ENCODE measurements at regions not wholly inside any gene's neighbourhood (a gene's known extent, or its start where the extent isn't known, plus 50 kb on each side); places are given as distances from the start of the nearest gene placed in this dataset.

- Histone ChIP-seq H3K4me3 (ENCODE audit: insufficient read depth, low read depth, low read length) (no peak overlapping the region), H3K27me3 (ENCODE audit: insufficient read depth, low read length) (no peaks in the 10 kb centered on the region), H2AFZ (ENCODE audit: low read depth, low read length) (peak overlapping the region; percentile 24), H3K36me3 (ENCODE audit: insufficient read depth, low read length) (no peaks in the 10 kb centered on the region), H3K4me1 (ENCODE audit: insufficient read depth, low read length) (peaks cover 31% of the 10 kb centered on the region), H3K79me2 (ENCODE audit: insufficient read depth, low read length) (no peaks in the 10 kb centered on the region), H3K9ac (ENCODE audit: low read length) (no peak overlapping the region), H3K27ac (ENCODE audit: low read depth, low read length) (peak overlapping the region; percentile 40), H4K20me1 (ENCODE audit: insufficient read depth, low read length) (no peaks in the 10 kb centered on the region), H3K9me3 (ENCODE audit: insufficient read depth, low read depth, low read length) (no peaks in the 10 kb centered on the region), H3K4me2 (ENCODE audit: low read length) (peak overlapping the region; percentile 45)
- Mint-ChIP-seq H3K4me3 (ENCODE audit: unreplicated experiment) (no peak overlapping the region), H3K27ac (ENCODE audit: unreplicated experiment) (peak overlapping the region; percentile 42), H3K27me3 (ENCODE audit: low read depth, unreplicated experiment) (no peaks in the 10 kb centered on the region), H3K9me3 (ENCODE audit: unreplicated experiment) (peaks cover 7% of the 10 kb centered on the region), H3K36me3 (ENCODE audit: low read depth, unreplicated experiment) (no peaks in the 10 kb centered on the region), H3K4me1 (ENCODE audit: low read depth, unreplicated experiment) (peaks cover 27% of the 10 kb centered on the region)
- DNase-seq (ENCODE audit: low read depth) (peak; percentile 64), FAIRE-seq (no peak)
- no peak for TF ChIP-seq CTCF (IDR thresholded peaks at IDR 0.05; ENCODE audit: insufficient read depth, low read depth, low read length)
- TF ChIP-seq EZH2 (IDR thresholded peaks at IDR 0.05; ENCODE audit: insufficient read depth, low read length): no peak
Observed at GRCh38 chr6:14673201-14673600, 555.6 kb downstream of the CD83 start.

- H3K9ac ChIP-seq (ENCODE audit: low read length): no peak overlapping the region
- H3K27ac ChIP-seq (ENCODE audit: low read depth, low read length): no peak overlapping the region
- H3K9me3 Mint-ChIP-seq (ENCODE audit: unreplicated experiment): peaks cover 7% of the 10 kb centered on the region
- no peaks in the 10 kb centered on the region for H3K36me3 ChIP-seq (ENCODE audit: insufficient read depth, low read length)
- peaks cover 31% of the 10 kb centered on the region for H3K4me1 ChIP-seq (ENCODE audit: insufficient read depth, low read length)
- no peak for DNase-seq (ENCODE audit: low read depth)
- no peaks in the 10 kb centered on the region for H3K36me3 Mint-ChIP-seq (ENCODE audit: low read depth, unreplicated experiment)
- H3K4me2 ChIP-seq (ENCODE audit: low read length): no peak overlapping the region
- no peaks in the 10 kb centered on the region for H3K79me2 ChIP-seq (ENCODE audit: insufficient read depth, low read length)
- no peaks in the 10 kb centered on the region for H3K27me3 Mint-ChIP-seq (ENCODE audit: low read depth, unreplicated experiment)
- no peak for TF ChIP-seq CTCF (IDR thresholded peaks at IDR 0.05; ENCODE audit: insufficient read depth, low read depth, low read length)
- no peak for TF ChIP-seq EZH2 (IDR thresholded peaks at IDR 0.05; ENCODE audit: insufficient read depth, low read length)
- no peak overlapping the region for H3K4me3 Mint-ChIP-seq (ENCODE audit: unreplicated experiment)
- FAIRE-seq: no peak
- no peak overlapping the region for H2AFZ ChIP-seq (ENCODE audit: low read depth, low read length)
- no peak overlapping the region for H3K4me3 ChIP-seq (ENCODE audit: insufficient read depth, low read depth, low read length)
- no peak overlapping the region for H3K27ac Mint-ChIP-seq (ENCODE audit: unreplicated experiment)
- H3K4me1 Mint-ChIP-seq (ENCODE audit: low read depth, unreplicated experiment): peaks cover 27% of the 10 kb centered on the region
- no peaks in the 10 kb centered on the region for H3K9me3 ChIP-seq (ENCODE audit: insufficient read depth, low read depth, low read length)
- H4K20me1 ChIP-seq (ENCODE audit: insufficient read depth, low read length): no peaks in the 10 kb centered on the region
- H3K27me3 ChIP-seq (ENCODE audit: insufficient read depth, low read length): no peaks in the 10 kb centered on the region
Observed at GRCh38 chr6:14674458-14674857, 556.9 kb downstream of the CD83 start.

- H3K4me1 Mint-ChIP-seq (ENCODE audit: low read depth, unreplicated experiment): peaks cover 27% of the 10 kb centered on the region
- H3K36me3 Mint-ChIP-seq (ENCODE audit: low read depth, unreplicated experiment): no peaks in the 10 kb centered on the region
- no peak overlapping the region for H3K4me3 Mint-ChIP-seq (ENCODE audit: unreplicated experiment)
- Histone ChIP-seq H3K9ac (ENCODE audit: low read length) (no peak overlapping the region), H2AFZ (ENCODE audit: low read depth, low read length) (no peak overlapping the region), H3K79me2 (ENCODE audit: insufficient read depth, low read length) (no peaks in the 10 kb centered on the region), H3K36me3 (ENCODE audit: insufficient read depth, low read length) (no peaks in the 10 kb centered on the region), H3K27ac (ENCODE audit: low read depth, low read length) (no peak overlapping the region), H3K4me2 (ENCODE audit: low read length) (no peak overlapping the region), H3K4me1 (ENCODE audit: insufficient read depth, low read length) (peaks cover 31% of the 10 kb centered on the region), H3K9me3 (ENCODE audit: insufficient read depth, low read depth, low read length) (no peaks in the 10 kb centered on the region), H3K27me3 (ENCODE audit: insufficient read depth, low read length) (no peaks in the 10 kb centered on the region), H3K4me3 (ENCODE audit: insufficient read depth, low read depth, low read length) (no peak overlapping the region), H4K20me1 (ENCODE audit: insufficient read depth, low read length) (no peaks in the 10 kb centered on the region)
- FAIRE-seq: no peak
- no peak for TF ChIP-seq CTCF (IDR thresholded peaks at IDR 0.05; ENCODE audit: insufficient read depth, low read depth, low read length)
- TF ChIP-seq EZH2 (IDR thresholded peaks at IDR 0.05; ENCODE audit: insufficient read depth, low read length): no peak
- no peaks in the 10 kb centered on the region for H3K27me3 Mint-ChIP-seq (ENCODE audit: low read depth, unreplicated experiment)
- H3K27ac Mint-ChIP-seq (ENCODE audit: unreplicated experiment): no peak overlapping the region
- peaks cover 7% of the 10 kb centered on the region for H3K9me3 Mint-ChIP-seq (ENCODE audit: unreplicated experiment)
- DNase-seq (ENCODE audit: low read depth): peak; percentile 26
Observed at GRCh38 chr6:14674867-14675648, 557.5 kb downstream of the CD83 start.
